GM12878 (cell line): ENCODE measurements at regions not wholly inside any gene's neighbourhood (a gene's known extent, or its start where the extent isn't known, plus 50 kb on each side); places are given as distances from the start of the nearest gene placed in this dataset.

Experiments
- ATAC-seq: fragments of 200-7000 bp; cut with Tn5 transposase; 3 replicates; pipeline ENCODE4 v1.9.1; 2020; ENCODE audit warnings: mild to moderate bottlenecking, moderate library complexity
- BruUV-seq: library from RNA; stranded (reverse); fragments of 400-500 nt; replicated peaks from 2 replicates; lab custom pipeline; 2021; lab: Mats Ljungman, UMichigan
- CTCF ChIA-PET: fragments of 300-600 bp; sonication (Branson Sonifier 250); formaldehyde crosslinking; extraction: SDS; loops from one replicate; lab custom pipeline; 2021; ENCODE audit warnings: inconsistent platforms; lab: Yijun Ruan, JAX
- POLR2A ChIA-PET: fragments of 350-600 bp; formaldehyde crosslinking; extraction: SDS; loops from one replicate; lab custom pipeline; 2021; ENCODE audit warnings: inconsistent platforms; lab: Charles Lee
- RAD21 ChIA-PET: fragments of 300-600 bp; sonication (Branson Sonifier 250); formaldehyde crosslinking; loops from one replicate; lab custom pipeline; 2023; ENCODE audit warnings: antibody characterized with exemption; ENCODE audit not compliant: unreplicated experiment; lab: Charles Lee
- SMC1A ChIA-PET: fragments of 300-600 bp; sonication (Branson Sonifier 250); formaldehyde crosslinking; loops from one replicate; lab custom pipeline; 2023; ENCODE audit not compliant: unreplicated experiment, uncharacterized antibody; lab: Charles Lee
- DNase-seq: peaks from one replicate; pipeline ENCODE4 v3.0.0-alpha.2; 2011; ENCODE audit warnings: low read depth, low spot score
- FAIRE-seq: peaks from 3 replicates; lab custom pipeline; 2011; peaks lifted over from hg19 to GRCh38; lab: Jason Lieb, UNC
- H2AFZ ChIP-seq: 2 replicates; pipeline ENCODE4 v1.6.0; 2011; ENCODE audit warnings: low read depth, low read length, control low read depth; ENCODE audit not compliant: control insufficient read depth
- H3K27ac ChIP-seq: 2 replicates; pipeline ENCODE4 v1.5.1; 2011; ENCODE audit warnings: control low read depth; ENCODE audit not compliant: control insufficient read depth, insufficient read depth
- H3K27me3 ChIP-seq, 2 experiments: replicated peaks in 1 of 2; 2 replicates each; pipeline versions ENCODE4 v1.6.0 to v1.6.1; 2011; ENCODE audit warnings: low read length in 1 of 2; ENCODE audit not compliant: control insufficient read depth in 2 of 2, insufficient read depth in 2 of 2
- H3K36me3 ChIP-seq, 2 experiments: 2 replicates each; pipeline ENCODE4 v1.5.1; 2011; ENCODE audit warnings: low read length in 1 of 2; ENCODE audit not compliant: control insufficient read depth in 2 of 2, insufficient read depth in 2 of 2
- H3K4me1 ChIP-seq: 2 replicates; pipeline ENCODE4 v1.6.1; 2011; ENCODE audit warnings: mild to moderate bottlenecking, low read length, moderate library complexity, mixed read lengths; ENCODE audit not compliant: control insufficient read depth, insufficient read depth
- H3K4me2 ChIP-seq: 2 replicates; pipeline ENCODE4 v1.6.0; 2011; ENCODE audit warnings: control low read depth; ENCODE audit not compliant: control insufficient read depth, insufficient read depth
- H3K4me3 ChIP-seq: fragments of 200-600 bp; sonication (generic); 2 replicates; pipeline ENCODE4 v1.5.1; 2016
- H3K79me2 ChIP-seq: 2 replicates; pipeline ENCODE4 v1.6.0; 2011; ENCODE audit warnings: low read length; ENCODE audit not compliant: control insufficient read depth, insufficient read depth
- H3K9ac ChIP-seq: 2 replicates; pipeline ENCODE4 v1.8.0; 2011; ENCODE audit warnings: low read length, control low read depth, mixed read lengths; ENCODE audit not compliant: control insufficient read depth, insufficient read depth
- H3K9me3 ChIP-seq: replicated peaks from 3 replicates; pipeline ENCODE4 v1.5.1; 2011; ENCODE audit warnings: mild to moderate bottlenecking, low read length; ENCODE audit not compliant: control insufficient read depth, insufficient read depth
- H4K20me1 ChIP-seq: 2 replicates; pipeline ENCODE4 v1.6.0; 2011; ENCODE audit not compliant: control insufficient read depth, insufficient read depth
- GATAD2B ChIP-seq: fragments of 450-650 bp; conservative IDR thresholded peaks from 2 replicates; pipeline ENCODE4 v1.6.1; 2017; ENCODE audit warnings: low read depth, mild to moderate bottlenecking, moderate library complexity
- HDAC6 ChIP-seq: fragments of 200-600 bp; sonication (generic); IDR thresholded peaks from one replicate; pipeline ENCODE4 v1.8.0; 2017; ENCODE audit warnings: antibody characterized with exemption; ENCODE audit not compliant: unreplicated experiment
- JUNB ChIP-seq: IDR thresholded peaks from 2 replicates; pipeline ENCODE4 v1.6.1; 2016; ENCODE audit warnings: antibody characterized with exemption, mild to moderate bottlenecking
- NKRF ChIP-seq: fragments of 450-650 bp; conservative IDR thresholded peaks from 2 replicates; pipeline ENCODE4 v1.6.1; 2017; ENCODE audit warnings: mild to moderate bottlenecking, moderate library complexity
- NR2F1 ChIP-seq: fragments of 450-650 bp; conservative IDR thresholded peaks from 2 replicates; pipeline ENCODE4 v1.6.1; 2017; ENCODE audit warnings: mild to moderate bottlenecking
- PKNOX1 ChIP-seq: fragments of 450-650 bp; IDR thresholded peaks from 2 replicates; pipeline ENCODE4 v1.6.1; 2016; ENCODE audit warnings: mild to moderate bottlenecking
- RCOR1 ChIP-seq: conservative IDR thresholded peaks from 2 replicates; pipeline ENCODE4 v1.6.1; 2012; ENCODE audit warnings: low read depth, low read length, improper control_type of control experiment
- RELA ChIP-seq: fragments of 450-650 bp; IDR thresholded peaks from 2 replicates; pipeline ENCODE4 v1.8.0; 2014; ENCODE audit warnings: borderline replicate concordance; ENCODE audit not compliant: partially characterized antibody
- ZNF274 ChIP-seq: IDR thresholded peaks from one replicate; pipeline ENCODE4 v1.8.0; 2011; ENCODE audit not compliant: insufficient read length, insufficient read depth
- WGBS: methylation state at CpG from one replicate; pipeline ENCODE4 v1.1.6; 2016; ENCODE audit warnings: low lambda C conversion rate; ENCODE audit not compliant: insufficient replicate concordance, insufficient coverage; ENCODE audit errors: missing lambda C conversion rate; 5-methylcytosine and 5-hydroxymethylcytosine counted together
- in situ Hi-C: fragments of 300-500 bp; cut with MboI; formaldehyde crosslinking; loops from 9 replicates; pipeline ENCODE4 v1.14.3; 2018; ENCODE audit warnings: mixed read lengths
- intact Hi-C: fragments of 100-400 bp; cut with micrococcal nuclease; formaldehyde crosslinking; loops from one replicate; pipeline ENCODE4 v1.14.2; 2022; ENCODE audit not compliant: unreplicated experiment

GRCh38 chr7:22920672-22921071, 93.3 kb downstream of the HYCC1 start:
- Histone ChIP-seq H3K36me3 (no peaks in the 10 kb centered on the region), H3K4me1 (no peaks in the 10 kb centered on the region), H3K4me3 (no peak overlapping the region), H3K27ac (no peak overlapping the region), H4K20me1 (no peaks in the 10 kb centered on the region), H3K9me3 (no peaks in the 10 kb centered on the region; the same call in 2 of the 3 replicates), H2AFZ (no peak overlapping the region), H3K4me2 (no peak overlapping the region), H3K27me3 (no peaks in the 10 kb centered on the region), H3K9ac (no peak overlapping the region), H3K79me2 (no peaks in the 10 kb centered on the region)
- ChIA-PET CTCF (interaction anchor here (1.0 to 1.4 kb wide), 2 partner anchors 8 to 139 kb away, joined by 3 read pairs; no protein-coding TSS in a partner anchor), POLR2A (no interaction called here), SMC1A (interaction anchor here (1.1 to 1.2 kb wide), 4 partner anchors 24 to 135 kb away, joined by 3 to 6 read pairs (median 4); no protein-coding TSS in a partner anchor), RAD21 (no interaction called here)
- in situ Hi-C loops, result no loop called here
- TF ChIP-seq NKRF (no peak), HDAC6 (no peak), PKNOX1 (0 out of 2 replicates have a peak, but pooled peaks have one; percentile 8), RCOR1 (no peak), NR2F1 (no peak), JUNB (no peak), GATAD2B (no peak), ZNF274 (no peak), RELA (no peak)
- BruUV-seq, result no TSS peak
- intact Hi-C loops, result no loop called here
- peak; percentile 94 for ATAC-seq
- FAIRE-seq, result no peak
- WGBS, result 44% methylated on average over 2 of the region's 2 CpGs
- no peak for DNase-seq
